NCI-H1436 (cell line): ENCODE measurements at regions not wholly inside any gene's neighbourhood (a gene's known extent, or its start where the extent isn't known, plus 50 kb on each side); places are given as distances from the start of the nearest gene placed in this dataset.
"Not testable (repeated sequence)": the region's sequence is repeated elsewhere in the genome, so short reads cannot be mapped to it uniquely, and the experiment has no call there.

Experiments used
- DNase-seq: peaks from one replicate; lab custom pipeline; 2025; lab: John Stamatoyannopoulos, UW

- no peak for DNase-seq
Measured at GRCh38 chr1:221025956-221026355, 146.7 kb downstream of the HLX start.

- no peak for DNase-seq
Measured at GRCh38 chr1:221029981-221030649, 150.9 kb downstream of the HLX start.

GRCh38 chr1:221030990-221031389, 151.7 kb downstream of the HLX start:
- DNase-seq, result no peak

GRCh38 chr1:221031458-221032203, 152.4 kb downstream of the HLX start:
- DNase-seq, result no peak

- DNase-seq, result no peak
Measured at GRCh38 chr1:221032204-221032585, 153.0 kb downstream of the HLX start.

GRCh38 chr1:221032637-221033280, 153.5 kb downstream of the HLX start:
- no peak for DNase-seq

- DNase-seq, result no peak
Measured at GRCh38 chr1:221035662-221036153, 156.5 kb downstream of the HLX start.

GRCh38 chr1:221039616-221040015, 160.4 kb downstream of the HLX start:
- no peak for DNase-seq

- DNase-seq, result no peak
Measured at GRCh38 chr1:221040101-221040500, 160.9 kb downstream of the HLX start.

GRCh38 chr1:221040691-221041285, 161.5 kb downstream of the HLX start:
- DNase-seq, result no peak

- DNase-seq, result no peak
Measured at GRCh38 chr1:221044538-221044937, 165.3 kb downstream of the HLX start.

- DNase-seq, result no peak
Measured at GRCh38 chr1:221045151-221045550, 165.9 kb downstream of the HLX start.

GRCh38 chr1:221045842-221046831, 166.9 kb downstream of the HLX start:
- DNase-seq, result no peak

GRCh38 chr1:221051391-221051790, 172.1 kb downstream of the HLX start:
- not testable (repeated sequence) for DNase-seq

GRCh38 chr1:221053889-221054288, 174.6 kb downstream of the HLX start:
- DNase-seq, result no peak

- no peak for DNase-seq
Measured at GRCh38 chr1:221059506-221059905, 180.3 kb downstream of the HLX start.

- no peak for DNase-seq
Measured at GRCh38 chr1:221063651-221064050, 184.4 kb downstream of the HLX start.

- no peak for DNase-seq
Measured at GRCh38 chr1:221066351-221067001, 187.2 kb downstream of the HLX start.

- no peak for DNase-seq
Measured at GRCh38 chr1:221067721-221068120, 188.5 kb downstream of the HLX start.

- DNase-seq, result no peak
Measured at GRCh38 chr1:221069178-221069903, 190.1 kb downstream of the HLX start.
